Stomach smooth muscle (tissue), 2 donors: ENCODE measurements at regions not wholly inside any gene's neighbourhood (a gene's known extent, or its start where the extent isn't known, plus 50 kb on each side); places are given as distances from the start of the nearest gene placed in this dataset.

Experiments used
- H3K27ac ChIP-seq: one replicate; pipeline ENCODE4 v1.7.0; 2013; ENCODE audit warnings: mild to moderate bottlenecking, low read length, inconsistent platforms
- H3K27me3 ChIP-seq, 2 donors: one replicate each; pipeline ENCODE4 v1.7.0; 2013; ENCODE audit warnings: low read length in 2 of 2; ENCODE audit not compliant: insufficient read depth in 2 of 2, control insufficient read depth in 1 of 2
- H3K36me3 ChIP-seq, 2 donors: one replicate each; pipeline ENCODE4 v1.7.0; 2013; ENCODE audit warnings: low read length in 2 of 2; ENCODE audit not compliant: control insufficient read depth in 2 of 2, insufficient read depth in 2 of 2
- H3K4me1 ChIP-seq: one replicate; pipeline ENCODE4 v1.7.0; 2013; ENCODE audit warnings: low read length; ENCODE audit not compliant: control insufficient read depth, insufficient read depth
- H3K4me3 ChIP-seq, 2 donors: one replicate each; pipeline ENCODE4 v1.7.0; 2013; ENCODE audit warnings: low read length in 2 of 2
- H3K9ac ChIP-seq, 2 donors: one replicate each; pipeline ENCODE4 v1.7.0; 2013; ENCODE audit warnings: low read length in 2 of 2, mild to moderate bottlenecking in 1 of 2
- H3K9me3 ChIP-seq, 2 donors: one replicate each; pipeline ENCODE4 v1.7.0; 2013; ENCODE audit warnings: low read length in 2 of 2; ENCODE audit not compliant: control insufficient read depth in 2 of 2
- donor health status: healthy.
- donor health status: Pancreatic carcinoma.

GRCh38 chr5:24817966-24818365 is 173.2 kb upstream of the CDH10 start:
- H3K9me3 ChIP-seq: no peaks in the 10 kb centered on the region
- no peak overlapping the region for H3K9ac ChIP-seq
- H3K4me1 ChIP-seq: no peaks in the 10 kb centered on the region
- no peaks in the 10 kb centered on the region for H3K27me3 ChIP-seq
- H3K4me3 ChIP-seq: no peak overlapping the region
- H3K27ac ChIP-seq: no peak overlapping the region
- no peaks in the 10 kb centered on the region for H3K36me3 ChIP-seq

GRCh38 chr5:24816206-24816605 is 171.4 kb upstream of the CDH10 start:
- Histone ChIP-seq H3K27ac (no peak overlapping the region), H3K36me3 (no peaks in the 10 kb centered on the region), H3K9ac (no peak overlapping the region), H3K9me3 (no peaks in the 10 kb centered on the region), H3K4me3 (no peak overlapping the region), H3K4me1 (no peaks in the 10 kb centered on the region), H3K27me3 (no peaks in the 10 kb centered on the region)

DNA sequence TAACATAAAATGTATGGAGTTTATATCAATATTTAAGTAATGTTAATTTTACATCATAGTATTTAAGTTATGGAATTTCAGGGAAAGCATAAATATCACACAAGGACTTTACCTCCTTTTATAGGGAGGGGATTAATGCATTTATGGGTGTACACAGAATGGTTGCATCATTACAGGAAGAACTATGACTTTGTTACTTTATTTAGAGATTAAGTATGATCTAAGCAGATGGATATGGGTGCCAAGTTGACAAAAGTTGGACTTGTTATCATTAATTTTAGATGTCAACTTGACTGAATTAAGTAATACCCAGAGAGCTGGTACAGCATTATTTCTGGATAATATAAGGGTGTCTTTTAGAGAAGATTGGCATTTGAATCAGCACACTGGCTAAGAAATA is 160.5 kb upstream of the CDH10 start:
- Histone ChIP-seq H3K9me3 (no peaks in the 10 kb centered on the region), H3K36me3 (no peaks in the 10 kb centered on the region), H3K4me1 (no peaks in the 10 kb centered on the region), H3K27me3 (no peaks in the 10 kb centered on the region), H3K4me3 (no peak overlapping the region), H3K9ac (no peak overlapping the region), H3K27ac (no peak overlapping the region)

DNA sequence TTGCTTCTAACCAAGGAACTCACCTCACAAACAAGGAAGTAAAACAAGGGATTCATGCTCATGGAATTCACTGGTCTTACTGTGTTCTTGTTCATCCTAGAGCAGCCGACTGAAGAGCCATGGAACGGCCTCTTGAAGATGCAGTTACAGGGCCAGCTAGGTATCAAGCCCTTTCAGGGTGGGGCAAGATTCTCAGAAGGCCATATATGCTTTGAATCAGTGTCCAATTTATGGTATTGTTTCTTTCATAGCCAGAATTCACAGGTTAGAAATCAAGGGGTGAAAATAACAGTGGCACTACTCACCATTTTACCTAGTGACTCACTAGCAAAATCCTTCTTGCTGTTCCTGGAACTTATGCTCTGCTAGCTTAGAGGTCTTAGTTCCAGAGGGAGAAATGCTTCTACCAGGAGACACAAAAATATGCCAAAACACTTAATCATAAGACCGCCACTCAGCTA is 159.5 kb upstream of the CDH10 start:
- H3K36me3 ChIP-seq: no peaks in the 10 kb centered on the region
- H3K27me3 ChIP-seq: no peaks in the 10 kb centered on the region
- no peak overlapping the region for H3K27ac ChIP-seq
- no peak overlapping the region for H3K9ac ChIP-seq
- H3K9me3 ChIP-seq: no peaks in the 10 kb centered on the region
- H3K4me1 ChIP-seq: no peaks in the 10 kb centered on the region
- no peak overlapping the region for H3K4me3 ChIP-seq

DNA sequence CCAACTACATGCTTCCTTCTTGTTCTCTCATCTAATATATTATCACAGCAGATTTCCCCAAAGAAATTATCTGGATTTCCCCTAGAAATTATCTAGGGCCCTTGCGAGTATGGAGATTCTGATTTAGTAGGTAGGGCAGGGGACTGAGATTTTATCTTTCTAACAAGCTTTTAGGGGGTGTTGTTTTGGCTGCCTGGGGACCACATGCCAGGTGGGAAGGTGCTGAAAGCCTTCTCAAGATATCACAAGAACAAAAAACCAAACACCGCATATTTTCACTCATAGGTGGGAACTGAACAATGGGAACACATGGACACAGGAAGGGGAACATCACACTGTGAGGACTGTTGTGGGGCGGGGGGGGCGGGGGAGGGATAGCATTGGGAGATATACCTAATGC is 146.5 kb upstream of the CDH10 start:
- no peaks in the 10 kb centered on the region for H3K27me3 ChIP-seq
- no peak overlapping the region for H3K9ac ChIP-seq
- H3K4me3 ChIP-seq: no peak overlapping the region
- no peak overlapping the region for H3K27ac ChIP-seq
- no peaks in the 10 kb centered on the region for H3K4me1 ChIP-seq
- H3K36me3 ChIP-seq: no peaks in the 10 kb centered on the region
- no peaks in the 10 kb centered on the region for H3K9me3 ChIP-seq

DNA sequence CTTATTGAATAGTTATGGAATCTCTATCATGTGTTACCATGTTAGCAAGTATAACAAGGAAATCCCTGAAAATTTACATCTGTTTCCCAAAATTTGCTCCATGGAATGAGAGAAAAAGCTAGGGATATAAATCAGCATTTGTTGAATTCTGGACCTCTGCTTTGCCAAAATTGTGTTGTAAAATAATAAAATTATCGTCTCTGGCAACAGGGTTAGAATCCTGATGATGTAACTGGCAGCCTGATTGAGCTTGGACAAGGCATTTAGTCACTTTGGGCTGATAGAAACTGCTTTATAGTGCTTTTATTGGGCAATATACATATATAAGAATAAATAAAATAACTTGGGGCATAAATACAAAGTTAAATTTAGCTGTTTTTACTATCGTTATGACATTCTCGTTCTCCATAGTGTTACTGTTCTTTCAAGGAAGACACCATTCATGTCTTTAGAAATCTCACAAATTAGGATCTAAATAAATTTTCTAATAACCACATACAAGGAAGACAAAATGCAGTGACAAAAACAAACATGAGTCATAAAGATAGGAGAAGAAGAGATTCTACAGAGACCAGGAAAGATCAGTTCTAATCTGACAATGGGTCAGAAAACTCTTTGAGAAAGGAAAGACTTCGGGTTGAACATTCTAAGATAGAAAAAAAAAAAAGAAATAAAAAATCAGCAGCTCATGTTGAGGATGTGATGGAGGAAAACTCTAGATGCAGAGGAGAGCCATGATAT is 145.0 kb upstream of the CDH10 start:
- H3K4me1 ChIP-seq: no peaks in the 10 kb centered on the region
- H3K9ac ChIP-seq: no peak overlapping the region
- H3K9me3 ChIP-seq: no peaks in the 10 kb centered on the region
- H3K4me3 ChIP-seq: no peak overlapping the region
- no peak overlapping the region for H3K27ac ChIP-seq
- H3K36me3 ChIP-seq: no peaks in the 10 kb centered on the region
- no peaks in the 10 kb centered on the region for H3K27me3 ChIP-seq

DNA sequence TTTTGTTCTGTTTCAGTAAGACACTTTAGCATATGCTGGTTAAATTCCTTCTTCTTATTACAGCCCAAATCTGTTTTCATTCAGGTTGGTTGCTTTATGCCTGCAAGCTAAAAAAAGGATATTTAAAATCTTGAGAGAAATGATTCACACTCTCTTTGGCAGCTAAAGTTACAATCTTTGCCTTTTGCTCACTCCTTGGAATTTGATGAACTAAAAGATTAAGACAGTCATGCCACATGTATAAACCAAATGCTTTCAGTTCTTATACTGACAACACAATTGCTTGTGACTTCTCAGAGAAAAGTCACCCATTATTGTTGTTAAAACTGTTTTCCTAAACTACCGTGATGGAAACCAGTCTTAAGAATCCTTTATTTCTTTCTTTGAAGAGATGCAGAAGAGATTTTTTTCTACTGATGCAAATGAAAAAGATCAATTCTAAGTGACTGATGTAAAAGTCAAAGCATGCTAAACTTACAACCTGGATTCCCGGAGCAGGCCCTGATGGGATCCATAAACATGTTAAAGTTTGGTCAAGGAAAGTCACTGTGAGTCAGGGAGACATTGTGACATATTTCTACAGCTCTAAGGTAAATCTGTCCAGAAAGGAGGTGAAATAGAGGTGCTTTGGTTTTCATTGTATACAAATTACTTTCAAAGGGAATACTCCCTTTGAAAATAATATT is 144.2 kb upstream of the CDH10 start:
- no peak overlapping the region for H3K27ac ChIP-seq
- H3K9me3 ChIP-seq: no peaks in the 10 kb centered on the region
- H3K27me3 ChIP-seq: no peaks in the 10 kb centered on the region
- no peaks in the 10 kb centered on the region for H3K4me1 ChIP-seq
- H3K4me3 ChIP-seq: no peak overlapping the region
- no peak overlapping the region for H3K9ac ChIP-seq
- no peaks in the 10 kb centered on the region for H3K36me3 ChIP-seq

- Histone ChIP-seq H3K9ac (no peak overlapping the region), H3K9me3 (no peaks in the 10 kb centered on the region), H3K36me3 (no peaks in the 10 kb centered on the region), H3K27ac (no peak overlapping the region), H3K4me1 (no peaks in the 10 kb centered on the region), H3K27me3 (no peaks in the 10 kb centered on the region), H3K4me3 (no peak overlapping the region)
Measured at GRCh38 chr5:24786108-24786507, 141.3 kb upstream of the CDH10 start.

DNA sequence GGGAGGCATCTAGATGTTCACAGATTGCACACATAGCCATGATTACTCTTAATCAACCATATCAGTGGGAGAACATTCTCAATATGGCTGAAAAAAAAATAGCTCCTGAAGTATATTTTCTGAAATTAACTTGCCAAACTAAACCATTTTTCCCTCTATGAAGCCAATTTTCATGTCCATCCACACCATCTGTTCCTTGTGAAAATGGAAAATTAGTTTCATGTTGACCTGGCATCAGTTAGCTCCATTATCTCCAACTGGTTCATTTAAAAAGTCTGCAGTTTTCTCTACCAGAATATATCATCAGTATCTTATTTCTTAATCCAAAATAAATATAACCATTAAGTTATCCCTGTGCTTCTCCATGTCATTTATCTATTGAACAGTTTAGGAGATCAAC is 138.8 kb upstream of the CDH10 start:
- no peaks in the 10 kb centered on the region for H3K27me3 ChIP-seq
- H3K27ac ChIP-seq: no peak overlapping the region
- H3K4me1 ChIP-seq: no peaks in the 10 kb centered on the region
- H3K9me3 ChIP-seq: no peaks in the 10 kb centered on the region
- no peak overlapping the region for H3K9ac ChIP-seq
- H3K36me3 ChIP-seq: no peaks in the 10 kb centered on the region
- no peak overlapping the region for H3K4me3 ChIP-seq

- Histone ChIP-seq H3K4me1 (no peaks in the 10 kb centered on the region), H3K27ac (no peak overlapping the region), H3K9me3 (no peaks in the 10 kb centered on the region), H3K4me3 (no peak overlapping the region), H3K27me3 (no peaks in the 10 kb centered on the region), H3K36me3 (no peaks in the 10 kb centered on the region), H3K9ac (no peak overlapping the region)
Measured at GRCh38 chr5:24777392-24777791, 132.6 kb upstream of the CDH10 start.

DNA sequence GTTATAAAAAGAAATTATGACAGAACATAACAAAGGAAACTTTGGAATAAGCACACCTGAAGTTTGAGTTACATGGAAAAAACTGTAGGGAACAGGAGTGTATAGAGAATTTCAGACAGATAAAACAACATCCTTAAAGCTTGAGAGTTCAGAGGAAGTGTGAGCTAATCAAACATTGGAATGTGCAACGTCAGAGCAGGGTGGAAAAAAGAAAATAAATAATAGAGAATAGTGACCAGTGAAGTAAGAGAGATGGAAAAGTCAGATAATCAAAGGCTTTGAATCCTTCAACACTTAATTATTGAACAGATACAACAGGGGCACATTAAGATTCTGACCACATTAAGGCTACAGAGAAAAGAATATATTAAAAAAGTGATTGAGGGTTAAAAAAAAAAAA is 128.5 kb upstream of the CDH10 start:
- no peaks in the 10 kb centered on the region for H3K27me3 ChIP-seq
- H3K9ac ChIP-seq: no peak overlapping the region
- H3K4me1 ChIP-seq: no peaks in the 10 kb centered on the region
- no peaks in the 10 kb centered on the region for H3K36me3 ChIP-seq
- H3K27ac ChIP-seq: no peak overlapping the region
- H3K4me3 ChIP-seq: no peak overlapping the region
- no peaks in the 10 kb centered on the region for H3K9me3 ChIP-seq
